ENCODE measurements at regions not wholly inside any gene's neighbourhood (a gene's known extent, or its start where the extent isn't known, plus 50 kb on each side); places are given as distances from the start of the nearest gene placed in this dataset.
"Not testable (repeated sequence)": the region's sequence is repeated elsewhere in the genome, so short reads cannot be mapped to it uniquely, and the experiment has no call there.

- TF ChIP-seq GLIS3 (CRISPR knock-in tag; IDR thresholded peaks at IDR 0.05), result no peak
- TF ChIP-seq ZFP3 (CRISPR knock-in tag; IDR thresholded peaks at IDR 0.05), result no peak
- TF ChIP-seq CSRNP3 (CRISPR knock-in tag; IDR thresholded peaks at IDR 0.05), result no peak
- no peak for TF ChIP-seq TSHZ2 (CRISPR knock-in tag; IDR thresholded peaks at IDR 0.05)
- TF ChIP-seq SNAI2 (CRISPR knock-in tag; IDR thresholded peaks at IDR 0.05), result no peak
- no peak for TF ChIP-seq PATZ1 (CRISPR knock-in tag; IDR thresholded peaks at IDR 0.05; ENCODE audit: borderline replicate concordance)
- no peak for TF ChIP-seq BACH2 (CRISPR knock-in tag; IDR thresholded peaks at IDR 0.05; ENCODE audit: borderline replicate concordance)
- no peak for TF ChIP-seq RARB (CRISPR knock-in tag; IDR thresholded peaks at IDR 0.05)
- no peak for TF ChIP-seq OSR1 (CRISPR knock-in tag; IDR thresholded peaks at IDR 0.05)
- no peak for TF ChIP-seq TOX (CRISPR knock-in tag; IDR thresholded peaks at IDR 0.05; ENCODE audit: borderline replicate concordance)
- no peak for TF ChIP-seq ARNTL (CRISPR knock-in tag; IDR thresholded peaks at IDR 0.05; ENCODE audit: borderline replicate concordance, low read depth)
- TF ChIP-seq POU6F1 (CRISPR knock-in tag; IDR thresholded peaks at IDR 0.05; ENCODE audit: borderline replicate concordance, low read depth), result no peak
- TF ChIP-seq ZNF8 (CRISPR knock-in tag; IDR thresholded peaks at IDR 0.05), result no peak
- TF ChIP-seq ZNF70 (CRISPR knock-in tag; IDR thresholded peaks at IDR 0.05), result no peak
- TF ChIP-seq ZNF565 (CRISPR knock-in tag; conservative IDR thresholded peaks at IDR 0.05; ENCODE audit: low read depth), result no peak
- TF ChIP-seq ISL1 (CRISPR knock-in tag; IDR thresholded peaks at IDR 0.05), result no peak
- no peak for TF ChIP-seq CSDC2 (CRISPR knock-in tag; IDR thresholded peaks at IDR 0.05)
- TF ChIP-seq ZFP30 (CRISPR knock-in tag; IDR thresholded peaks at IDR 0.05), result no peak
- ATAC-seq, result peak; percentile 10; the same call in 2 of the 3 replicates
Measured at GRCh38 chr6:27829453-27830211, 82.6 kb downstream of the OR2B2 start.

- not testable (repeated sequence) for ATAC-seq
Measured at GRCh38 chr6:27827477-27827876, 84.7 kb downstream of the OR2B2 start.

GRCh38 chr6:27826612-27826985 lies 85.6 kb downstream of the OR2B2 start:
- not testable (repeated sequence) for ATAC-seq

GRCh38 chr6:27825848-27826611 lies 86.2 kb downstream of the OR2B2 start:
- not testable (repeated sequence) for ATAC-seq
